Fibroblast of pulmonary artery (primary cell): ENCODE measurements at regions not wholly inside any gene's neighbourhood (a gene's known extent, or its start where the extent isn't known, plus 50 kb on each side); places are given as distances from the start of the nearest gene placed in this dataset.

Experiments
- DNase-seq: peaks from one replicate; pipeline ENCODE4 v3.0.0-alpha.2; 2010; ENCODE audit warnings: low read depth
- H3K4me3 ChIP-seq: replicated peaks from 2 replicates; pipeline ENCODE4 v1.5.1; 2011; ENCODE audit warnings: low read depth, mild to moderate bottlenecking, control low read depth, low read length, moderate library complexity
- TF ChIP-seq, protein P1 (sequence below): IDR thresholded peaks from 2 replicates; pipeline ENCODE4 v1.5.1; 2011; ENCODE audit warnings: mild to moderate bottlenecking, control low read depth, low read length, inconsistent platforms; ENCODE audit errors: missing control alignments

DNA sequence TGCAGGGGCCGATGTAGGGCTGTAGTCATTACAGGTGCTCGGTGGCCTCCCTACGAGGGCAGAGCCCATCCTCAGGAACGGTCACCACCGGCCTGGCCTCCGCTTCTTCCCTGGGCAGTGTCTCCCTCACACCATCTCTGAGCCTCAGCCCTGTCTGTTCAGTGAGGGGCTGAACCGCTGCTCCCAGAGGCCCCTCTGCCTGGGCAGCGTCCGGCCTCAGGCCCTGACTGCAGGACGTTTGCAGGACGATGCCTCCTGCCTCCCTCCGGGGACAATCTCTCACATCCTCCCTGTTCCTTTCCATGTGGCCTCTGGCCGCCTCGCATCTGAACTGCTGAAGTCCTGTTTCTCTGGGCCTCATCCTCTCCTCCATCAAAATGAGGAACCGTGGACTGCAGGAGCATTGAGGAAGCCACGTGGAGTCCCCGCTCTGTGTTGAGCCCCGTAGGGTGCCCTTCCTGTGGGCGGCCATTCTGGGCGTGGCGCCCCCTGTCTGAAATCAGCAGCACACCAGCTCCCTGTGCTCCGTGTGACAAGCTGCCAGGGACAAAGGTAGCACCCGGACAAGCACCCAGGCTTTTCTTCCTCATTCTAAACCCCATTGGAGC lies 933.5 kb downstream of the BRD1 start:
- DNase-seq: no peak
- TF ChIP-seq, protein P1, sequence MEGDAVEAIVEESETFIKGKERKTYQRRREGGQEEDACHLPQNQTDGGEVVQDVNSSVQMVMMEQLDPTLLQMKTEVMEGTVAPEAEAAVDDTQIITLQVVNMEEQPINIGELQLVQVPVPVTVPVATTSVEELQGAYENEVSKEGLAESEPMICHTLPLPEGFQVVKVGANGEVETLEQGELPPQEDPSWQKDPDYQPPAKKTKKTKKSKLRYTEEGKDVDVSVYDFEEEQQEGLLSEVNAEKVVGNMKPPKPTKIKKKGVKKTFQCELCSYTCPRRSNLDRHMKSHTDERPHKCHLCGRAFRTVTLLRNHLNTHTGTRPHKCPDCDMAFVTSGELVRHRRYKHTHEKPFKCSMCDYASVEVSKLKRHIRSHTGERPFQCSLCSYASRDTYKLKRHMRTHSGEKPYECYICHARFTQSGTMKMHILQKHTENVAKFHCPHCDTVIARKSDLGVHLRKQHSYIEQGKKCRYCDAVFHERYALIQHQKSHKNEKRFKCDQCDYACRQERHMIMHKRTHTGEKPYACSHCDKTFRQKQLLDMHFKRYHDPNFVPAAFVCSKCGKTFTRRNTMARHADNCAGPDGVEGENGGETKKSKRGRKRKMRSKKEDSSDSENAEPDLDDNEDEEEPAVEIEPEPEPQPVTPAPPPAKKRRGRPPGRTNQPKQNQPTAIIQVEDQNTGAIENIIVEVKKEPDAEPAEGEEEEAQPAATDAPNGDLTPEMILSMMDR: no peak
- H3K4me3 ChIP-seq: no peak overlapping the region

DNA sequence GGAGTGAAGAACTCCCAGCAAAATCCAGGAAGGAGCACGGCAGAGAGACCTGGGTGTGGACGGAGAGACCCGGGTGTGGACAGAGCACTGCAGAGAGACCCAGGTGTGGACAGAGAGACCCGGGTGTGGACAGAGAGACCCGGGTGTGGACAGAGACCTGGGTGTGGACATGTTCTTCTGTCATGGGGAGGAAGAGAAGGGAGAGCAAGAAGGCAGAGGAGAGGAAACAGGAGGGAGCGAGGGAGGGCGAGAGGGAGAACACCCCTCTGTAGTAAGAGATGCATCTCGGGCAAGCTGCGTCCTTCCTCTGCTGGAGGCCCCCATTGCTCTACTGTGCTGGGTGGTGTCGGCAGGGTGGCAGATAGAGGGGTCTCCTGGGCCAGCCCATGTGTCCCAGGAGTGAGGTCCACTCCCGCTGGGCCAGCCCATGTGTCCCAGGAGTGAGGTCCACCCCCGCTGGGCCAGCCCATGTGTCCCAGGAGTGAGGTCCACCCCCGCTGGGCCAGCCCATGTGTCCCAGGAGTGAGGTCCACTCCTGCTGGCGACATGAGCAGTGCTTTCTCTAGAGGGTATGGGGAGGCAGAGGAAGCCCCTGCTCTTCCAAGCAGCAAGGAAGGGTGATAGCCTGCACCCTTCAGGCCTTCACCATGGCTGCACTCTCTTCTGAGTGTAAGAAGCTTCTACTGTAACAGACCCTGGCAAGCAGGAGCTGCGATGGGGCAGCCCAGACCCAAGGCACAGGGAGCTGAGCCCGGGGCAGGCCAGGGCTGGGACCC lies 934.2 kb downstream of the BRD1 start:
- TF ChIP-seq, protein P1: no peak
- no peak for DNase-seq

DNA sequence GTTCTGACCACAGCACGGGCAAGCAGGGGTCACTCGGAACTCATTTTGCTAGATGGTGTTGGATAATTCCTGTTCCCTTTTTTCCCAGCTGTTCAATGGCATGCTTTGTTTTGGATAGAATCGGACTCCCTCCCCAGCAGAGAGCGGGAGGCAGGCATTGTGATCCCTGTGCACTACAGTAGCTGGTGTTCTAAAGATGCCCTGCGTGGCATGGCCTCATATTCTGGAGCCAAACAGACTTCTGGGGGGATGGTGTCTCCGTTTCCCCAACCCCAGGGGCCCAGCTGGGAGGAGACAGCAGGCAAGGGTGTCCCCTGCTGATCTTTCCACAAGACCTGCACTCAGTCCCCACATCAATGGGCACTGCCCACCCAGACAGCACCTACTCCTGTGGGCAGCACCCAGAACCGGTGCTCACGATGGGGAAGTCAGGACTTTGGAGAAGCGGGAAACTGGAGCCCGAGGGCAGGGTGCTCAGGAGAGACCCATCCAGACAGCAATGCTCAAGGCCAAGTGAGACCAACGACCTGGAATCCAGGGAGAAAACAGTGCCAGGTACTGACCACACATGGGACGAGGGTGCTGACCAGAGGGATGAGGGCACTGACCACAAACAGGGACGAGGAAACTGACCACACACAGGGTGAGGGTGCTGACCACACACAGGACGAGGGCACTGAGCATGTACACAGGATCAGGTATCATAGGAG lies 934.9 kb downstream of the BRD1 start:
- no peak overlapping the region for H3K4me3 ChIP-seq
- no peak for DNase-seq
- TF ChIP-seq, protein P1: no peak

More for the DNA sequence above, 934.2 kb downstream of the BRD1 start:
- H3K4me3 ChIP-seq: no peak overlapping the region

DNA sequence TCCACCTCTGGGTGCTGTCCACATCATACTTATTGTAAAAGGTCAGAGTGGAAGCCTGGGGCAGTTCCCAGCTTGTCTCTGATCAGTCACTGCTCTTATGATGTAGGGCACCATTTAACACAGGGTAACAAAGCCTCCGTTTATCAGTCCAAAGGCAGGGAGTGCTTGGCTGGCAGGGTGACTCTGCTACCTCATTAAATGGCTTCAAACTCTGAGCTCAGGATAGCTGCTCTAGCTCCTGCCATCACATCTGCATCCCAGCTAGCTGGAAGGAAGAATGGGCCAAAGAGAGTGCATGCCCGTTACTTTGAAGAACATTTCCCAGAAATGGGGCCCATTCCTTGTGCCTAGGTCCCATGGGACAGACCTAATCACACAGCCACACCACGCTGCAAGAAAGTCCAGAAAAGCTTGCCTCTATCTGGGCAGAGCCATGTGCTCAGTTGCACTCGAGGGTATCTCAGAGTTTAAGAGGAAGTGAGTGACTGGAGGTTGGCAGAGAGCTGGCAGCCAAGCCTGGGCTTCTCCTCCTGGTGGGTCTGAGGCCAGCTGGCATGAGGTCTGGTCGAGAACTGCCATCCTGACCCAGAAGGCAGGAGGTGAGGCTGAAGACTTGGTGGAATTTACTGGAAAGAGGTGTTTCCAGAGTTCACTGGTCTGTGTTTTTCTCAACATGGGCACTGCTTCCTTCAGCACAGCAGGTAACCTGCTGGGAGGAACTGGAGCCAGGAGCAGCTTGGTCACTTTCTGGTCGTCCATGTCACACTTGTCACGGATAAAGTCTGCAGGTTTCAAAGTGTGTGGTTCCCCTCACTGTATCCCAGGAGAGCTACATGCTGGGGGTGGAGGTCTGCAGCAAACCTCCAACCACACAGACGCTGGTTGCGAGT lies 935.7 kb downstream of the BRD1 start:
- TF ChIP-seq, protein P1: no peak
- no peak overlapping the region for H3K4me3 ChIP-seq
- no peak for DNase-seq

DNA sequence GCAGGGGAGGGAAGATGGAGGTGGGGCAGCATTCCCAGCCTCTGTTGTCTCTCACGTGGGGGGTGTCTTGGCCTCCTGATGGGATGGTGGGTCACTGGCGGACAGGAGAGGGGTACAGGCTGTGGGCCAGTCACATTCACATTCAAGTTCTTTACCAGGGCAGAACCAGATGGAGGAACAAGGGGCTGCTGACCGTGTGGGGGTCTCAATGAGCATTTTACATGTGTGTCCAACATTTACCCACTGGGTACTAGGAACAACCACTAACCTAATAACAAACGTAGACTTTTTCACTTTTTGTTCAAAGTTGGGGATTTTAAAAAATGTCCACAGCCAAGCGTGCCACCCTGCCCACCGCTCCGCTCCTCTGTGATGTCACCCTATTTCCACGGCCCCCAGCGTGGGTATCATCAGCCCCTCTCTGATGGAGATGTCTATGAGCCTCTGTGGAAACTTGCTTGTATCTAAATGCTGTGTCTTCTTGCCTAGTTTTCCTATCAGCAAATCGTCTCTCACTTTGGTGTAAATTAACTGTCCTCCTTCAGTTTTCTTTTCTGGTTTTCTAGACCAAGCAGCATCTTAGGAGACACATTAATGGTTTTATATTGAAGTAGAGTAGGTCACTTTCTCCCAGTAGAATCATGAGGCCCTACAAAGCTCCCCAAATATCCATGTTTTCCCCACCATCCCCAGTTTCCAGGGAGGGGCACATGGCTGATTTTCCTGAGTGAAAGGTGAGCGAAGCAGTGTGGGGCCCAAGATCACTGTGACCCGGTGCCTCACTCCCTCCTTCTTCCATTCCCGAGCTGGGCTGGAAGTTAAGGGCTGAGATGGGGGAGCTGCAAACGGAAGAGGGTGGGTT lies 936.7 kb downstream of the BRD1 start:
- DNase-seq: no peak
- H3K4me3 ChIP-seq: no peak overlapping the region
- TF ChIP-seq, protein P1: no peak
